H1 (cell line): ENCODE measurements at regions not wholly inside any gene's neighbourhood (a gene's known extent, or its start where the extent isn't known, plus 50 kb on each side); places are given as distances from the start of the nearest gene placed in this dataset.

Experiments
- NANOG ChIP-seq: IDR thresholded peaks from 2 replicates; pipeline ENCODE4 v1.6.1; 2011; ENCODE audit warnings: low read length, low read depth, mild to moderate bottlenecking, inconsistent platforms; ENCODE audit not compliant: insufficient read depth, poor library complexity, severe bottlenecking
- TF ChIP-seq, protein P1 (sequence below), 3 experiments: IDR thresholded peaks; 1 replicate in 2 of 3; 2 replicates in 1 of 3; pipeline versions ENCODE4 v1.5.1 to v1.6.1; 2011; ENCODE audit warnings: low read length in 3 of 3, mild to moderate bottlenecking in 3 of 3, inconsistent platforms in 2 of 3, low read depth in 1 of 3, moderate library complexity in 1 of 3; ENCODE audit not compliant: insufficient read depth in 1 of 3; ENCODE audit errors: control extremely low read depth in 1 of 3

DNA sequence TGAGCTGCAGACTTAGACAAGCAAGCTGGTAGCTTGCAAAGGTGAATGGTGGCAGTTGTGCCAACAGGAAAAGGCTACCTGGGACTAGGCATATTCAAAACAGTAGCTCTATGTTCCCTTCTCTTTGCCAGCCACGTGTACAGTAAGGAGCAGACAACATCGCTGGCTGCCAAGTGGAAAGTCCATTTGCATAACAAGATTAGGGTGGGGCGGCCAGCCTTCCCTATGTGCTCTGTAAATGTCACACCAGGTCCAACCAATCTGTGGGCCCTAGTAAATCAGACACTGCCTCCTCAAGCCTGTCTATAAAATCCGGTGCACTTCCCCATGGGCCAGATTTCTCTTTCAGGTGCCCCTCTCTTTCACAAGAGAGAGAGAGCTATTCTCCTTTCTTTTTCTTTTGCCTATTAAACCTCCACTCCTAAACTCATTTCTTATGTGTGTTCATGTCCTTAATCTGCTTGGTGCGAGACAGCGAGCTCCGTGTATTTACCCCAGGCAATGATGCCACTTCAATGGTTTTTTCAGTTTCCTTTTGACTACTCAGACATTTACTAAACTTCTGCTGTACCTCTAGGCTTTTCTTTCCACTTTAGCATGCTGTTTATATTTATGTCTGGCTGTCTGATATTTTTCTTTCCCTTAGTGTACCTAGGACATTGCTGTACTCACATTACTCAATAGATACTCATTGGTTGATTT lies 297.4 kb upstream of the GCFC2 start (continued):
- TF ChIP-seq, protein P1, sequence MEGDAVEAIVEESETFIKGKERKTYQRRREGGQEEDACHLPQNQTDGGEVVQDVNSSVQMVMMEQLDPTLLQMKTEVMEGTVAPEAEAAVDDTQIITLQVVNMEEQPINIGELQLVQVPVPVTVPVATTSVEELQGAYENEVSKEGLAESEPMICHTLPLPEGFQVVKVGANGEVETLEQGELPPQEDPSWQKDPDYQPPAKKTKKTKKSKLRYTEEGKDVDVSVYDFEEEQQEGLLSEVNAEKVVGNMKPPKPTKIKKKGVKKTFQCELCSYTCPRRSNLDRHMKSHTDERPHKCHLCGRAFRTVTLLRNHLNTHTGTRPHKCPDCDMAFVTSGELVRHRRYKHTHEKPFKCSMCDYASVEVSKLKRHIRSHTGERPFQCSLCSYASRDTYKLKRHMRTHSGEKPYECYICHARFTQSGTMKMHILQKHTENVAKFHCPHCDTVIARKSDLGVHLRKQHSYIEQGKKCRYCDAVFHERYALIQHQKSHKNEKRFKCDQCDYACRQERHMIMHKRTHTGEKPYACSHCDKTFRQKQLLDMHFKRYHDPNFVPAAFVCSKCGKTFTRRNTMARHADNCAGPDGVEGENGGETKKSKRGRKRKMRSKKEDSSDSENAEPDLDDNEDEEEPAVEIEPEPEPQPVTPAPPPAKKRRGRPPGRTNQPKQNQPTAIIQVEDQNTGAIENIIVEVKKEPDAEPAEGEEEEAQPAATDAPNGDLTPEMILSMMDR (IDR thresholded peaks at IDR 0.05; ENCODE audit: control extremely low read depth in 1 of 3, insufficient read depth in 1 of 3, low read depth in 1 of 3, low read length in 3 of 3), result no peak
- TF ChIP-seq NANOG, result no peak
- TF ChIP-seq, all 59 proteins: peak for 0
